ENCODE measurements at regions not wholly inside any gene's neighbourhood (a gene's known extent, or its start where the extent isn't known, plus 50 kb on each side); places are given as distances from the start of the nearest gene placed in this dataset.

GRCh38 chr10:105706281-105707026 lies 1065.4 kb downstream of the SORCS3 start:
- TF ChIP-seq CTCF (IDR thresholded peaks at IDR 0.05) (no peak), POLR2A (IDR thresholded peaks at IDR 0.05) (no peak), EP300 (IDR thresholded peaks at IDR 0.05) (no peak)
